ENCODE measurements at regions not wholly inside any gene's neighbourhood (a gene's known extent, or its start where the extent isn't known, plus 50 kb on each side); places are given as distances from the start of the nearest gene placed in this dataset.

DNA sequence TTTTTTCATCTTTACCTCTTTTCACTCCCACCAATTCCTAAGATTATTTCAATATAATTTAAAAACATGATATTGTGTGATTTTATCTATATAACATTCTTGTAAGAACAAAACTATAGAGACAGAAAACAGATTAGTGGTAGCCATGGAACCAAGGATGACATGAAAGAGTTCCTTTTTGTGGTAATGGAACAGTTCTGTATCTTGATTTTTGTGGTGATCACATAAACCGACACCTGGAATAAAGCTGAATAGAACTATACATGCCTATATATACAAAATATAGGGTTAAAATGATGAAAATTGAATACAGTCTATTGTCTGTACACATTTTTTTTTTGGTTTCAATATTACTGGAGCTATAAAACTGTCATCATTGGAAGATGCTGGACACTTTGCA, 945.4 kb downstream of the SI start:
- no peaks in the 10 kb centered on the region for H3K27me3 ChIP-seq (replicated peaks; ENCODE audit: insufficient read depth)
- no peak overlapping the region for H3K27ac ChIP-seq
- TF ChIP-seq, protein P1, sequence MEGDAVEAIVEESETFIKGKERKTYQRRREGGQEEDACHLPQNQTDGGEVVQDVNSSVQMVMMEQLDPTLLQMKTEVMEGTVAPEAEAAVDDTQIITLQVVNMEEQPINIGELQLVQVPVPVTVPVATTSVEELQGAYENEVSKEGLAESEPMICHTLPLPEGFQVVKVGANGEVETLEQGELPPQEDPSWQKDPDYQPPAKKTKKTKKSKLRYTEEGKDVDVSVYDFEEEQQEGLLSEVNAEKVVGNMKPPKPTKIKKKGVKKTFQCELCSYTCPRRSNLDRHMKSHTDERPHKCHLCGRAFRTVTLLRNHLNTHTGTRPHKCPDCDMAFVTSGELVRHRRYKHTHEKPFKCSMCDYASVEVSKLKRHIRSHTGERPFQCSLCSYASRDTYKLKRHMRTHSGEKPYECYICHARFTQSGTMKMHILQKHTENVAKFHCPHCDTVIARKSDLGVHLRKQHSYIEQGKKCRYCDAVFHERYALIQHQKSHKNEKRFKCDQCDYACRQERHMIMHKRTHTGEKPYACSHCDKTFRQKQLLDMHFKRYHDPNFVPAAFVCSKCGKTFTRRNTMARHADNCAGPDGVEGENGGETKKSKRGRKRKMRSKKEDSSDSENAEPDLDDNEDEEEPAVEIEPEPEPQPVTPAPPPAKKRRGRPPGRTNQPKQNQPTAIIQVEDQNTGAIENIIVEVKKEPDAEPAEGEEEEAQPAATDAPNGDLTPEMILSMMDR (IDR thresholded peaks at IDR 0.05) = no peak
- no peaks in the 10 kb centered on the region for H3K4me1 ChIP-seq (ENCODE audit: control insufficient read depth in 1 of 2, low read depth in 2 of 2)
- no peak for ATAC-seq (ENCODE audit: insufficient number of reproducible peaks, low FRiP score, low read depth)
- no peak overlapping the region for H3K4me3 ChIP-seq
- no peaks in the 10 kb centered on the region for H3K9me3 ChIP-seq
- no peaks in the 10 kb centered on the region for H3K36me3 ChIP-seq
- DNase-seq (ENCODE audit: low spot score) = no peak

DNA sequence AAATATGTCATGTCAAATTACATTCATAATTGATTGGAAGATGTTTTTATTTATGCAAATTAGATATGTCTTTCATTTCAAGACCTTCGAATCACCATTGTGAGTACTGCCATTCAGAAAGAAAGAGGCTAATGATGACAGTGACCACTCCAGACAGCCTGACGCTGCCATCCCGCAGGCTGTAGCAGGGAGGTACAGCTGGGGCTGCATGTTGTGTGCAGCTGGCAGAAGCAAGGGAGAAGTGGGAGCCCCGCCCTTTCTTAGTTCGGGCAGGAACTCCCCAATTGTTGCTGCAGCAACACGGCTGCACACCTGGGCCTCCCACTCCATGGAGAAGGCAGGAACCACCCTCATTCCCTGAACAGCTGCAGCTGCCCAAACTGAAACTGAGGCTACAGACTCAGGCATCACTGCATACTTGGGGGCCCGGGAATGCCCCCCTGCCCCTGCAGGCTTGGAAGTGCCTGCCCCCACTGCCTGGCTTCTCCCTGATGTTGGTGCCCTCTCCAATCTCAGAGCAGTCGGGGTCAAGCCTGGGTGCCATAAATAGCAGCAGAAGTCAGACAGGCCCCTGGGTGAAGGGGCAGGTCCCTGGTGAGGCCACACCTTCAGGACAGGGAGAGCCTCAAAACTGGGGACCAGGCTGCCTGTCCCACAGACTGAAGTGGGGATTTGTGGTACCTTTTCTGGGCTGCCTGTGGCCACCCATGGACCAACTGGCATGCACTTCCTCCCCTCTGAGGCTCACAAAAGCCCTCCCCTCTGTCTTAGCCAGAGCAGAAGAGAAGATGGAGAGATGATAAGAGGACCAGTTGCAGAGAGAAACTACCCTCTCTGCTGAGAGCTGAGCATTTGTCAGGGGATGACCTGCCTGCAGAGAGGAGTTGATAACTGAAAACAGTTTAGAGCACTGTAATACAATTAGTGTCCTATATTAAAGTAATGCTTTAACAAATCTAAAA, 964.6 kb downstream of the SI start:
- ATAC-seq (ENCODE audit: insufficient number of reproducible peaks, low FRiP score, low read depth) (no peak), DNase-seq (ENCODE audit: low spot score) (no peak)
- Histone ChIP-seq H3K9me3 (no peaks in the 10 kb centered on the region), H3K27me3 (replicated peaks; ENCODE audit: insufficient read depth) (no peaks in the 10 kb centered on the region), H3K4me1 (ENCODE audit: control insufficient read depth in 1 of 2, low read depth in 2 of 2) (no peaks in the 10 kb centered on the region), H3K27ac (no peak overlapping the region), H3K36me3 (no peaks in the 10 kb centered on the region), H3K4me3 (no peak overlapping the region)
- TF ChIP-seq, protein P1 (IDR thresholded peaks at IDR 0.05) = no peak

DNA sequence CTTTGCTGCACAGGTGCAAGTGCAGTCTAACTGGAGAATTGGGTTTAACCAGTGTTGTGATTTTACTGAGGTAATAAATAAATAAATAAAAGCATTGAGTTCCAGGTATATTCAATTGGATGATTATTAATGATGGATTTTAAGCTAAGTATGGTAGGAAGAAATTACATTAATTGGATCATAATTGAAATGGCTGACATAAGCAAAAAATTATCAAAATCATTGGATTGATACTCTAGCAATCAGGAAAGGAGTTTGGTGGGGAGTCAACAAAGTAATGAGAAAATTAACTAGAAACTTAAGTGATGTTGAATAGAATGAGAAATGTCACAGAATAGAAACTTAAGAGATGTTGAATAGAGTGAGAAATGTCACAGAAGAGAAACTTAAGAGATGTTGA, 981.9 kb downstream of the SI start:
- TF ChIP-seq, protein P1 (IDR thresholded peaks at IDR 0.05) = no peak
- no peak overlapping the region for H3K4me3 ChIP-seq
- no peaks in the 10 kb centered on the region for H3K27me3 ChIP-seq (replicated peaks; ENCODE audit: insufficient read depth)
- H3K27ac ChIP-seq = no peak overlapping the region
- DNase-seq (ENCODE audit: low spot score) = no peak
- H3K4me1 ChIP-seq (ENCODE audit: control insufficient read depth in 1 of 2, low read depth in 2 of 2) = no peaks in the 10 kb centered on the region
- no peaks in the 10 kb centered on the region for H3K9me3 ChIP-seq
- ATAC-seq (ENCODE audit: insufficient number of reproducible peaks, low FRiP score, low read depth) = no peak
- no peaks in the 10 kb centered on the region for H3K36me3 ChIP-seq

DNA sequence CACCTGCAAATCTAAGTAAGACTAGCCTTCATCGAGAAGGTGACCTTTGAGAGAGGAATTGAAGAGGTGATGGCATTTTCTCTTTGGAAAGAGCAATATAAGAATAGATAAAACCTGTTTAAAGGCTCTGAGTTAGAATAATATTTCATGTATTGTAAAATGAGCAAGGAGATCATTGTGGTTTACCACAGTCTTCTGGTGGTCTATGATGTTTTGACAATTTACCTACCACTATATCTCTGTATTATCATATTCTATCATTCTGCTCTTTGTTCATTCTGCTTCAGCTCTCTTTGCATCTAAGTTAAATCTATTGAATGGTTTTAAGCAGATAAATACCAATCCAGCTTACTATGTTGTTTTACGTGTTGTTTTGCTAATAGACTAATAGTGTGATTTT, 982.3 kb downstream of the SI start:
- Histone ChIP-seq H3K36me3 (no peaks in the 10 kb centered on the region), H3K4me3 (no peak overlapping the region), H3K4me1 (ENCODE audit: control insufficient read depth in 1 of 2, low read depth in 2 of 2) (no peaks in the 10 kb centered on the region), H3K27me3 (replicated peaks; ENCODE audit: insufficient read depth) (no peaks in the 10 kb centered on the region), H3K27ac (no peak overlapping the region), H3K9me3 (no peaks in the 10 kb centered on the region)
- ATAC-seq (ENCODE audit: insufficient number of reproducible peaks, low FRiP score, low read depth) (no peak), DNase-seq (ENCODE audit: low spot score) (no peak)
- TF ChIP-seq, protein P1 (IDR thresholded peaks at IDR 0.05) = no peak

DNA sequence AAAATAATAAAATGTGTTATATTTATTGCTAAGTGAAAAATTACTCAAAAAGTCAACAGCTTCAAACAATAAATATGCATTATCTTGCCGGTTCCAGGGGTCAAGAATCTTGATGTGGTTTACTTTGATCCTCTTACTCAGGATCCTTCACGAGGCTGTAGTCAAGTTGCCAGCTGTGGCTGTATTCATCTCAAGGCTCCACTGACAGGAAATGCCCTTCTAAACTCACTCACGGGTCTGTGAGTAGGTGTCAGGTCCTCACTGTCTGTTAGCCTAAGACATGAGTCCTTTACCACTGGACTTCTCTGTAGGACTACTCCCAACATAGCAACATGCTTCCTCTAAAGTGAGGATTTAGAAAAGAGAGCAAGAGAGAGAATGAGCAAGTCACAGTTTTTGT, 983.0 kb downstream of the SI start:
- no peaks in the 10 kb centered on the region for H3K9me3 ChIP-seq
- no peaks in the 10 kb centered on the region for H3K4me1 ChIP-seq (ENCODE audit: control insufficient read depth in 1 of 2, low read depth in 2 of 2)
- no peak for DNase-seq (ENCODE audit: low spot score)
- H3K27ac ChIP-seq = no peak overlapping the region
- no peak overlapping the region for H3K4me3 ChIP-seq
- no peak for ATAC-seq (ENCODE audit: insufficient number of reproducible peaks, low FRiP score, low read depth)
- no peaks in the 10 kb centered on the region for H3K36me3 ChIP-seq
- TF ChIP-seq, protein P1 (IDR thresholded peaks at IDR 0.05) = no peak
- no peaks in the 10 kb centered on the region for H3K27me3 ChIP-seq (replicated peaks; ENCODE audit: insufficient read depth)

Data from thoracic aorta (tissue), 2 donors.